ENCODE measurements at regions not wholly inside any gene's neighbourhood (a gene's known extent, or its start where the extent isn't known, plus 50 kb on each side); places are given as distances from the start of the nearest gene placed in this dataset.

DNA sequence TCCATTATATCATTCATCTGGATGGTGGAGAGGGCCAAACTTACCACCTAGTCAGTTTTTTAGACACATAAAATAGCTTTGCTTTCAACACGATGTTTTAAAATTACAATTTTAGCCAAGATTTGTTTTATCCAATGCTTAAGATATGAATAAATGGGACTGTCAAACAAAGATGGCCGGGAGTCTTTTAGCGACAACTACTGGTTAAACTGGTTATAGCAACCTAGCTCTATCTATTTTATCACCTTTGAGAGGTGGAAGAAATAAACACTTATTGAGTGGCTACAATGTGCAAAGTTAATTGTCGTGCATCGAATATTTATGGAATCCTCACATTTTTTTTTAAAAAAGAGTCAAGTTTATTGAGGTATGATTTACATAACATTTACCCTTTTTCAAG lies 279.8 kb downstream of the MIAT start:
- TF ChIP-seq, protein P1, sequence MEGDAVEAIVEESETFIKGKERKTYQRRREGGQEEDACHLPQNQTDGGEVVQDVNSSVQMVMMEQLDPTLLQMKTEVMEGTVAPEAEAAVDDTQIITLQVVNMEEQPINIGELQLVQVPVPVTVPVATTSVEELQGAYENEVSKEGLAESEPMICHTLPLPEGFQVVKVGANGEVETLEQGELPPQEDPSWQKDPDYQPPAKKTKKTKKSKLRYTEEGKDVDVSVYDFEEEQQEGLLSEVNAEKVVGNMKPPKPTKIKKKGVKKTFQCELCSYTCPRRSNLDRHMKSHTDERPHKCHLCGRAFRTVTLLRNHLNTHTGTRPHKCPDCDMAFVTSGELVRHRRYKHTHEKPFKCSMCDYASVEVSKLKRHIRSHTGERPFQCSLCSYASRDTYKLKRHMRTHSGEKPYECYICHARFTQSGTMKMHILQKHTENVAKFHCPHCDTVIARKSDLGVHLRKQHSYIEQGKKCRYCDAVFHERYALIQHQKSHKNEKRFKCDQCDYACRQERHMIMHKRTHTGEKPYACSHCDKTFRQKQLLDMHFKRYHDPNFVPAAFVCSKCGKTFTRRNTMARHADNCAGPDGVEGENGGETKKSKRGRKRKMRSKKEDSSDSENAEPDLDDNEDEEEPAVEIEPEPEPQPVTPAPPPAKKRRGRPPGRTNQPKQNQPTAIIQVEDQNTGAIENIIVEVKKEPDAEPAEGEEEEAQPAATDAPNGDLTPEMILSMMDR (IDR thresholded peaks at IDR 0.05 in 4 of 5, conservative IDR thresholded peaks at IDR 0.05 in 1 of 5), result no peak
- TF ChIP-seq POLR2A (IDR thresholded peaks at IDR 0.05), result no peak

Data from gastrocnemius medialis (tissue), 4 donors.